GM20000 (cell line): ENCODE measurements at regions not wholly inside any gene's neighbourhood (a gene's known extent, or its start where the extent isn't known, plus 50 kb on each side); places are given as distances from the start of the nearest gene placed in this dataset.

Experiments used
- DNase-seq: peaks from one replicate; pipeline ENCODE4 v3.0.0; 2012; ENCODE audit warnings: low spot score
- CTCF ChIP-seq: IDR thresholded peaks from 2 replicates; pipeline ENCODE4 v1.5.1; 2012; ENCODE audit warnings: mild to moderate bottlenecking, control low read depth; ENCODE audit errors: extremely low read depth, missing control alignments

- DNase-seq, result no peak
- no peak for TF ChIP-seq CTCF
These were observed 260.8 kb downstream of the FGFR2 start for GRCh38 chr10:121337427-121337826.

GRCh38 chr10:121338206-121338980 is 259.9 kb downstream of the FGFR2 start:
- no peak for DNase-seq
- TF ChIP-seq CTCF, result no peak

- TF ChIP-seq CTCF, result no peak
- no peak for DNase-seq
These were observed 259.1 kb downstream of the FGFR2 start for GRCh38 chr10:121339114-121339513.

- no peak for TF ChIP-seq CTCF
- no peak for DNase-seq
These were observed 257.9 kb downstream of the FGFR2 start for GRCh38 chr10:121340271-121340831.

GRCh38 chr10:121351540-121351939 is 246.7 kb downstream of the FGFR2 start:
- no peak for DNase-seq
- no peak for TF ChIP-seq CTCF

- DNase-seq, result no peak
- TF ChIP-seq CTCF, result no peak
These were observed 245.9 kb downstream of the FGFR2 start for GRCh38 chr10:121352231-121352855.

GRCh38 chr10:121355161-121355560 is 243.1 kb downstream of the FGFR2 start:
- TF ChIP-seq CTCF, result no peak
- DNase-seq, result no peak
